ENCODE measurements at regions not wholly inside any gene's neighbourhood (a gene's known extent, or its start where the extent isn't known, plus 50 kb on each side); places are given as distances from the start of the nearest gene placed in this dataset.

DNA sequence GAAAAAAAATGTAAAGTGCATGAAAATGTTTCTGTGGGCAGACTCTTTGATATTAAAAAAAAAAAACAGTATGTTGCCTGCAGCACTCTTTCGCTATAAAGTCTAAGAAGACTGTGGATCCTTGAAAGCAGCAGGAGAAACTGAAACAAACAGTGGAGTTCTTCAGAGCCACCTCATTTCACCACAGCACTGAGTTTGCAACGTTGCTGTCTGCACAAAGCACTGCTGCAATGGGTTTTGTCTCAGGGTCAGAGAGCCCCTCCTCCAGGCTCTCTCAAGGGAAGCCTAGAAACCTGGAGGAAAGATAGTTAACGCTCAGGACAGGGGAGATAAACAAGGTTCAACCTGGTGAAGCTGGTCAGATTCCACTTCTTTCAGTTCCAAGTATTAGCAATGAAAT, 248.7 kb downstream of the EFNB2 start:
- peaks cover 0 to 5% of the 10 kb centered on the region in 2 donors for H3K27me3 ChIP-seq
- intact Hi-C loops (cut with DNase I; ENCODE audit: low total_unique reads) = no loop called here
- TF ChIP-seq, protein P1, sequence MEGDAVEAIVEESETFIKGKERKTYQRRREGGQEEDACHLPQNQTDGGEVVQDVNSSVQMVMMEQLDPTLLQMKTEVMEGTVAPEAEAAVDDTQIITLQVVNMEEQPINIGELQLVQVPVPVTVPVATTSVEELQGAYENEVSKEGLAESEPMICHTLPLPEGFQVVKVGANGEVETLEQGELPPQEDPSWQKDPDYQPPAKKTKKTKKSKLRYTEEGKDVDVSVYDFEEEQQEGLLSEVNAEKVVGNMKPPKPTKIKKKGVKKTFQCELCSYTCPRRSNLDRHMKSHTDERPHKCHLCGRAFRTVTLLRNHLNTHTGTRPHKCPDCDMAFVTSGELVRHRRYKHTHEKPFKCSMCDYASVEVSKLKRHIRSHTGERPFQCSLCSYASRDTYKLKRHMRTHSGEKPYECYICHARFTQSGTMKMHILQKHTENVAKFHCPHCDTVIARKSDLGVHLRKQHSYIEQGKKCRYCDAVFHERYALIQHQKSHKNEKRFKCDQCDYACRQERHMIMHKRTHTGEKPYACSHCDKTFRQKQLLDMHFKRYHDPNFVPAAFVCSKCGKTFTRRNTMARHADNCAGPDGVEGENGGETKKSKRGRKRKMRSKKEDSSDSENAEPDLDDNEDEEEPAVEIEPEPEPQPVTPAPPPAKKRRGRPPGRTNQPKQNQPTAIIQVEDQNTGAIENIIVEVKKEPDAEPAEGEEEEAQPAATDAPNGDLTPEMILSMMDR (IDR thresholded peaks at IDR 0.05) = no peak

DNA sequence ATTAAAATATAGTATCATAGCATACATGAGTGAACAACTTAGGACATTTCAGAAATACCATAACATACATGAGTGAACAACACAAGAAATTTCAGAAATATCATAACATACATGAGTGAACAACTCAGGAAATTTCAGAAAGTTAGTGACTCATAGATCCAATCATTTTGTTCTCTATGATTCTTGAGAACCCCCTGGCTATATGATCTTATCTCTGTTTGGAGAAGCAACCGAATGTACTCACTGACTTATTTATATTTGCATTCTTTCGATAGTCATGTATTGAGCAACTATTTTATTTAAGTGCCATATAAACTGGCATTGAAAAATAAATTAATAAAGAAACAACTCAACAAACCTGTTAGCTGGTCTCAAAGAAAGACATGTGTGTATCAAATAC, 251.1 kb downstream of the EFNB2 start:
- Histone ChIP-seq H3K4me3 (no peak overlapping the region), H3K4me1 (no peaks in the 10 kb centered on the region), H3K27ac (no peak overlapping the region), H3K9me3 (no peaks in the 10 kb centered on the region), H3K36me3 (no peaks in the 10 kb centered on the region), H3K27me3 (no peaks in the 10 kb centered on the region)
- TF ChIP-seq, protein P1 (IDR thresholded peaks at IDR 0.05) = no peak
- DNase-seq = no peak
- intact Hi-C loops (cut with DNase I; ENCODE audit: low total_unique reads) = no loop called here

More for the DNA sequence above, 248.7 kb downstream of the EFNB2 start:
- Histone ChIP-seq H3K4me1 (no peaks in the 10 kb centered on the region), H3K4me3 (no peak overlapping the region), H3K9me3 (no peaks in the 10 kb centered on the region), H3K27ac (no peak overlapping the region), H3K36me3 (no peaks in the 10 kb centered on the region)
- no peak for DNase-seq

DNA sequence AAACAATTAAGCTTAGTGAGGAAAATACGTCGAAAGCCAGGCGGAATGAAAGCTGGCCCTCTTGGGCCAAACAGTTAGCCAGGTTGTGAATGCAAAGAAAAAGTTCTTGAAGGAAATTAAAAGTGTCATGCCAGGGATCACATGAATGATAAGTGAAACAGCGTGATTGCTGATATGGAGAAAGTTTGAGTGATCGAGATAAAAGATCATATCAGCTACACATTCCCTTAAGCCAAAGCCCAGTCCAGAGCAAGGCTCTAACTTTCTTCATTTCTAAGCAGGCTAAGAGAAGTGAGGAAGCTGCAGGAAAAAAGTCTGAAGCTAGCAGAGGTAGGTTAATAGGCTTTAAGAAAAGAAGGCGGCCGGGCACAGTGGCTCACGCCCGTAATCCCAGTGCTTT, 254.0 kb downstream of the EFNB2 start:
- Histone ChIP-seq H3K27ac (no peak overlapping the region), H3K4me1 (no peaks in the 10 kb centered on the region)
- TF ChIP-seq, protein P1 (IDR thresholded peaks at IDR 0.05) = no peak

DNA sequence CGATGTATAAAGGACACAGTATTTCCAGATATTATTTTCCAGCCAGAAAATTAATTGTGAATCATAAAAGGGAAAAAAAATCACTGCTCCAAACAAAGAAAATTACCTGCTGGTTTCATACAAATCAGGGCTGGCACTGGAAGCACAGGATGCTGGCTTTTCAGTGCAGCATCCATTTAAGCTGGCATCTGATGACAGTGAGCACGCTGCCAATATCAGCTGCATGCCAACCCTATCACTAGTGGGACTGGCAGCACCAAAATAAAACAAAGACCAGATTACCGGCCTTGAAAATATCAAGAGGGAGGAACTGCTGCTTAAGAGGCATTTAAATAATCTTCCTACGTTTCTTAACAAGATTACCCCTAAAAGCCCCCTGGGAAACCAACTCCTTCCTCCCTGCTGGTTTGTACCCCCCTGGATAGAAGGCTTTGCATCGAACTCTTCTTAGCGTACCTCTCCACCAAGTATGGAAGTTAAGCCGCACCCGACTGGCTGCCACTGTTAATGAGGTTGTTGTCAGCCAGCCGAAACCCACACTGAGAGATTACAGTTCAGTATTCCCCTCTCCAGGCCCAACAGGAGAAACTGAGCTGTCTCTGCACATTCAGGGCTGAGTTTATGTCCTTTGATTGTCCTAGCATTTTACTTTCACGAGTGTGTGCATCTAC, 257.8 kb downstream of the EFNB2 start:
- TF ChIP-seq, protein P1 (IDR thresholded peaks at IDR 0.05) = no peak
- no peak for DNase-seq
- Histone ChIP-seq H3K4me1 (no peaks in the 10 kb centered on the region), H3K27me3 (no peaks in the 10 kb centered on the region), H3K4me3 (no peak overlapping the region), H3K36me3 (no peaks in the 10 kb centered on the region), H3K27ac (no peak overlapping the region), H3K9me3 (no peaks in the 10 kb centered on the region)
- intact Hi-C loops (cut with DNase I; ENCODE audit: low total_unique reads) = no loop called here

More for the DNA sequence above, 254.0 kb downstream of the EFNB2 start:
- no peak for DNase-seq
- Histone ChIP-seq H3K9me3 (no peaks in the 10 kb centered on the region), H3K27me3 (no peaks in the 10 kb centered on the region), H3K4me3 (no peak overlapping the region), H3K36me3 (no peaks in the 10 kb centered on the region)
- intact Hi-C loops (cut with DNase I; ENCODE audit: low total_unique reads) = no loop called here

DNA sequence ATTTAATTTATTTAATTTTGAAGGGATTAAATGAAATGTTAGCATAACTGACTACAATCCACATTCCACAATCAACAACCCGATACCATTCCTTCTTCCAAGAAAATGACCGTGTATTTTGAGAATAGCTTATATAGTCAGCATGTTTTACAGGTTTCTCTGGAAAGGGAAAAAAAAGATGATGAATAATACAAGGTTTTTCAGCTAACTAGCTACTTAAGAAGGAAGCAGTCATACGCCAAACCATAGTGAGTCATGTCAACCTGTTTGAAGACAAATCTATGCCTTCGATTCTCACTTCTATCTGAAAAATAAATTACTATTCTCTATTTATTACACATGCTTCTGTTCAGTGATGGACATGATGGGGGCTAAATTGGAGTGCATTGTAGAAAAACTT, 258.6 kb downstream of the EFNB2 start:
- Histone ChIP-seq H3K36me3 (no peaks in the 10 kb centered on the region), H3K4me1 (no peaks in the 10 kb centered on the region), H3K9me3 (no peaks in the 10 kb centered on the region), H3K27ac (no peak overlapping the region), H3K4me3 (no peak overlapping the region), H3K27me3 (no peaks in the 10 kb centered on the region)
- TF ChIP-seq, protein P1 (IDR thresholded peaks at IDR 0.05) = no peak
- intact Hi-C loops (cut with DNase I; ENCODE audit: low total_unique reads) = no loop called here
- DNase-seq = no peak
